ENCODE measurements at regions not wholly inside any gene's neighbourhood (a gene's known extent, or its start where the extent isn't known, plus 50 kb on each side); places are given as distances from the start of the nearest gene placed in this dataset.

GRCh38 chr14:104435147-104436046 is 144.2 kb upstream of the C14orf180 start:
- no peak for TF ChIP-seq POLR2A (IDR thresholded peaks at IDR 0.05)
- TF ChIP-seq, protein P1, sequence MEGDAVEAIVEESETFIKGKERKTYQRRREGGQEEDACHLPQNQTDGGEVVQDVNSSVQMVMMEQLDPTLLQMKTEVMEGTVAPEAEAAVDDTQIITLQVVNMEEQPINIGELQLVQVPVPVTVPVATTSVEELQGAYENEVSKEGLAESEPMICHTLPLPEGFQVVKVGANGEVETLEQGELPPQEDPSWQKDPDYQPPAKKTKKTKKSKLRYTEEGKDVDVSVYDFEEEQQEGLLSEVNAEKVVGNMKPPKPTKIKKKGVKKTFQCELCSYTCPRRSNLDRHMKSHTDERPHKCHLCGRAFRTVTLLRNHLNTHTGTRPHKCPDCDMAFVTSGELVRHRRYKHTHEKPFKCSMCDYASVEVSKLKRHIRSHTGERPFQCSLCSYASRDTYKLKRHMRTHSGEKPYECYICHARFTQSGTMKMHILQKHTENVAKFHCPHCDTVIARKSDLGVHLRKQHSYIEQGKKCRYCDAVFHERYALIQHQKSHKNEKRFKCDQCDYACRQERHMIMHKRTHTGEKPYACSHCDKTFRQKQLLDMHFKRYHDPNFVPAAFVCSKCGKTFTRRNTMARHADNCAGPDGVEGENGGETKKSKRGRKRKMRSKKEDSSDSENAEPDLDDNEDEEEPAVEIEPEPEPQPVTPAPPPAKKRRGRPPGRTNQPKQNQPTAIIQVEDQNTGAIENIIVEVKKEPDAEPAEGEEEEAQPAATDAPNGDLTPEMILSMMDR (IDR thresholded peaks at IDR 0.05): no peak
